Lower lobe of right lung (tissue), 2 donors: ENCODE measurements at regions not wholly inside any gene's neighbourhood (a gene's known extent, or its start where the extent isn't known, plus 50 kb on each side); places are given as distances from the start of the nearest gene placed in this dataset.

ENCODE experiments used
- ATAC-seq, 2 donors: fragments of 200-7000 bp; cut with Tn5 transposase; one replicate each; pipeline ENCODE4 v1.9.1; 2020 to 2022; ENCODE audit warnings: mild to moderate bottlenecking in 2 of 2, moderate library complexity in 2 of 2
- DNase-seq: peaks from one replicate; pipeline ENCODE4 v3.0.0-alpha.2; 2020
- H3K27ac ChIP-seq: fragments of 200-600 bp; one replicate; pipeline ENCODE4 v1.8.0; 2022
- H3K27me3 ChIP-seq: fragments of 200-600 bp; one replicate; pipeline ENCODE4 v1.8.0; 2022; ENCODE audit warnings: low read depth
- H3K36me3 ChIP-seq: fragments of 200-600 bp; one replicate; pipeline ENCODE4 v1.8.0; 2022; ENCODE audit warnings: mild to moderate bottlenecking
- H3K4me1 ChIP-seq: fragments of 200-600 bp; one replicate; pipeline ENCODE4 v1.8.0; 2022
- H3K4me3 ChIP-seq: fragments of 200-600 bp; one replicate; pipeline ENCODE4 v1.8.0; 2022; ENCODE audit warnings: mild to moderate bottlenecking
- H3K9me3 ChIP-seq: fragments of 200-600 bp; one replicate; pipeline ENCODE4 v1.8.0; 2022
- CTCF ChIP-seq: fragments of 200-600 bp; IDR thresholded peaks from one replicate; pipeline ENCODE4 v1.8.0; 2022; ENCODE audit warnings: antibody characterized with exemption, mild to moderate bottlenecking
- intact Hi-C: fragments of 100-400 bp; cut with DNase I; formaldehyde crosslinking; loops from one replicate; pipeline ENCODE4 v1.11.0; 2022
- donor health status: DM: no; HTN: yes; CAD: no; lungs with severe emphysema.

- DNase-seq = no peak
- H3K27ac ChIP-seq = no peak overlapping the region
- ATAC-seq = no peak
These were observed 86.6 kb upstream of the BRD7 start for GRCh38 chr16:50455288-50455845.

GRCh38 chr16:50453446-50453845, 84.7 kb upstream of the BRD7 start:
- H3K27me3 ChIP-seq = peaks cover 13% of the 10 kb centered on the region
- H3K4me3 ChIP-seq = no peak overlapping the region
- intact Hi-C loops = no loop called here
- H3K9me3 ChIP-seq = no peaks in the 10 kb centered on the region
- TF ChIP-seq CTCF = no peak
- no peaks in the 10 kb centered on the region for H3K36me3 ChIP-seq
- no peak overlapping the region for H3K27ac ChIP-seq
- ATAC-seq (no peak), DNase-seq (no peak)
- no peaks in the 10 kb centered on the region for H3K4me1 ChIP-seq

More at GRCh38 chr16:50455288-50455845, 86.6 kb upstream of the BRD7 start:
- TF ChIP-seq CTCF = no peak
- intact Hi-C loops = no loop called here
- H3K4me3 ChIP-seq = no peak overlapping the region
- no peaks in the 10 kb centered on the region for H3K36me3 ChIP-seq
- no peaks in the 10 kb centered on the region for H3K4me1 ChIP-seq
- no peaks in the 10 kb centered on the region for H3K9me3 ChIP-seq
- H3K27me3 ChIP-seq = peaks cover 15% of the 10 kb centered on the region

DNA sequence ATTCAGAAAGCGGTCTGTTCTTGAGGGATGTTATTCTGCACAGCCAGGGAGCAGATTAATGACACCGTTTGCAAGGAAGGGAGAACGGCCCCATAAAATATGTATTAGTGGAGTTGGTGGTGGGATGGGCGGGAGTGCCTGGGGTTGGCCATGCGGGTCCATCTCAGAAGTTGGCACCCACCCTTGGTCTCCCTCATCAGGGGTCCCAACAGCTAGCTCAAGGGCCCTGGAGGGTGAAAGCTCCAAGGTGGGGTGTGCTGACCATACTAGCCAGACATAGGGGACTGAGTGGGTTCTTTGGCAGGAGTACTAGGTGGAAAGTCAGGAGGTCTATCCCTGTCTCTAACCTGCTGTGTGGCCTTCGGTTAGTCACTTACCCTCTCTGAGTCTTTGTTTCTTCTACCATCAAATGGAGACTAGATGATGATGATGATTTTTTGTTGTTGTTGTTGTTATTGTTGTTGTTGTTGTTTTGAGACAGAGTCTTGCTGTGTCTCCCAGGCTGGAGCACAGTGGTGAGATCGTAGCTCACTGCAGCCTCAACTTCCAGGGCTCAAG, 83.2 kb upstream of the BRD7 start:
- H3K9me3 ChIP-seq = no peaks in the 10 kb centered on the region
- H3K27me3 ChIP-seq = peaks cover 16% of the 10 kb centered on the region
- DNase-seq (no peak), ATAC-seq (no peak)
- no peak overlapping the region for H3K4me3 ChIP-seq
- no peak for TF ChIP-seq CTCF
- no peaks in the 10 kb centered on the region for H3K4me1 ChIP-seq
- no peaks in the 10 kb centered on the region for H3K36me3 ChIP-seq
- intact Hi-C loops = no loop called here
- no peak overlapping the region for H3K27ac ChIP-seq

DNA sequence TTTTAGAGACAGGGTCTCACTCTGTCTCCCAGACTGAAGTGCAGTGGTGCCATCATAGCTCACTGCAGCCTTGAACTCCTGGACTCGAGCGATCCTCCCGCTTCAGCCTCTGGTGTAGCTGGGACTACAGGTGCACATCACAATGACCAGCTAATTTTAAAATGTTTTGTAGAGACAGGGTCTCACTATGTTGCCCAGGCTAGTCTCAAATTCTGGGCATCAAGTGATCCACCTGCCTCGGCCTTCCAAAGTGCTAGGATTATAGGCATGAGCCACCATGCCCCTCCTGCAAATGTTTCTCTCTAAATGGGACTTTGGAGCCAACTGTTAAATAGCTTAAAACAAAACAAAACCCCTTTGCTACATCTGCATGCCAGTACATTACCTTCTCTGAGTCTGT, 82.2 kb upstream of the BRD7 start:
- no peak for ATAC-seq

GRCh38 chr16:50449800-50450199, 81.0 kb upstream of the BRD7 start:
- DNase-seq (no peak), ATAC-seq (no peak)
- intact Hi-C loops = no loop called here
- Histone ChIP-seq H3K9me3 (no peaks in the 10 kb centered on the region), H3K4me3 (no peak overlapping the region), H3K4me1 (no peaks in the 10 kb centered on the region), H3K27ac (no peak overlapping the region), H3K36me3 (no peaks in the 10 kb centered on the region), H3K27me3 (peaks cover 11% of the 10 kb centered on the region)
- no peak for TF ChIP-seq CTCF

More for the DNA sequence above, 82.2 kb upstream of the BRD7 start:
- H3K9me3 ChIP-seq = no peaks in the 10 kb centered on the region
- H3K4me1 ChIP-seq = no peaks in the 10 kb centered on the region
- no peak for DNase-seq
- no peak overlapping the region for H3K27ac ChIP-seq
- intact Hi-C loops = no loop called here
- peaks cover 8% of the 10 kb centered on the region for H3K27me3 ChIP-seq
- no peak for TF ChIP-seq CTCF
- no peak overlapping the region for H3K4me3 ChIP-seq
- no peaks in the 10 kb centered on the region for H3K36me3 ChIP-seq
